Right atrium auricular region (tissue), 2 donors: ENCODE measurements at regions not wholly inside any gene's neighbourhood (a gene's known extent, or its start where the extent isn't known, plus 50 kb on each side); places are given as distances from the start of the nearest gene placed in this dataset.
"Not testable (repeated sequence)": the region's sequence is repeated elsewhere in the genome, so short reads cannot be mapped to it uniquely, and the experiment has no call there.

ENCODE experiments used
- DNase-seq: peaks from one replicate; pipeline ENCODE4 v3.0.0-alpha.2; 2019; ENCODE audit warnings: low spot score
- H3K27ac ChIP-seq, 2 donors: fragments of 200-600 bp; sonication (generic); 1 replicate in 1 of 2; 2 replicates in 1 of 2; pipeline ENCODE4 v1.5.1; 2016 to 2019
- H3K27me3 ChIP-seq, 2 donors: fragments of 200-600 bp; sonication (generic); one replicate each; pipeline versions ENCODE4 v1.5.1 to v1.6.0; 2017 to 2019
- H3K36me3 ChIP-seq: fragments of 200-600 bp; sonication (generic); one replicate; pipeline ENCODE4 v1.5.1; 2016
- H3K4me1 ChIP-seq, 2 donors: fragments of 200-600 bp; sonication (generic); one replicate each; pipeline versions ENCODE4 v1.5.1 to v1.6.0; 2017 to 2019
- H3K4me3 ChIP-seq, 2 donors: fragments of 200-600 bp; sonication (generic); 1 replicate in 1 of 2; 2 replicates in 1 of 2; pipeline ENCODE4 v1.5.1; 2017 to 2019; ENCODE audit warnings: mild to moderate bottlenecking in 1 of 2, moderate library complexity in 1 of 2
- H3K9me3 ChIP-seq, 2 donors: fragments of 200-600 bp; sonication (generic); one replicate each; pipeline ENCODE4 v1.5.1; 2019
- CTCF ChIP-seq, 2 donors: fragments of 200-600 bp; sonication (generic); IDR thresholded peaks; one replicate each; pipeline ENCODE4 v1.5.1; 2019; ENCODE audit warnings: antibody characterized with exemption in 2 of 2

- no peaks in the 10 kb centered on the region for H3K4me1 ChIP-seq
- no peaks in the 10 kb centered on the region for H3K36me3 ChIP-seq
- no peak for TF ChIP-seq CTCF (IDR thresholded peaks at IDR 0.05)
- no peaks in the 10 kb centered on the region for H3K9me3 ChIP-seq
- no peak overlapping the region for H3K27ac ChIP-seq
- no peaks in the 10 kb centered on the region for H3K27me3 ChIP-seq
- no peak overlapping the region for H3K4me3 ChIP-seq
- no peak for DNase-seq
Observed at GRCh38 chr3:80655216-80655615, 887.4 kb upstream of the ROBO1 start.

DNA sequence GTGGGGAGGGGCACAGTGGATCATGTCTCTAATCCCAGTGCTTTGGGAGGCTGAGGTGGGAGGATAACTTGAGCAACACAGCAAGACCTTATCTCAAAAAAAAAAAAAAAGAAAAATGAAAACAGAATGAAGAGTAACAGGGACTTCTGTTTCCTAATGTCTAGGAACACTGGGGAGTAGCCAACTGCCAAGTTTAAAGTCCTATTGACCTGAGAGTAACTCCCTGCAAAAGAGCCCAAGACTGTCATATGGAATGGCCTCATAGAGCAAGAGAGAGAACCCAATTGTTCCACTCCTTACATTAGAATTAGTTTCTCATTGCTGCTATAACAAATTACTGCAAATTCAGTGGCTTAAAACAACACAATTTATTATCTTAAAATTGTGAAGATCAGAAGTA lies 881.4 kb upstream of the ROBO1 start:
- no peak for DNase-seq
- TF ChIP-seq CTCF (IDR thresholded peaks at IDR 0.05): no peak
- H3K36me3 ChIP-seq: no peaks in the 10 kb centered on the region
- H3K4me3 ChIP-seq: no peak overlapping the region
- no peaks in the 10 kb centered on the region for H3K4me1 ChIP-seq
- H3K27ac ChIP-seq: no peak overlapping the region
- no peaks in the 10 kb centered on the region for H3K9me3 ChIP-seq
- H3K27me3 ChIP-seq: no peaks in the 10 kb centered on the region

DNA sequence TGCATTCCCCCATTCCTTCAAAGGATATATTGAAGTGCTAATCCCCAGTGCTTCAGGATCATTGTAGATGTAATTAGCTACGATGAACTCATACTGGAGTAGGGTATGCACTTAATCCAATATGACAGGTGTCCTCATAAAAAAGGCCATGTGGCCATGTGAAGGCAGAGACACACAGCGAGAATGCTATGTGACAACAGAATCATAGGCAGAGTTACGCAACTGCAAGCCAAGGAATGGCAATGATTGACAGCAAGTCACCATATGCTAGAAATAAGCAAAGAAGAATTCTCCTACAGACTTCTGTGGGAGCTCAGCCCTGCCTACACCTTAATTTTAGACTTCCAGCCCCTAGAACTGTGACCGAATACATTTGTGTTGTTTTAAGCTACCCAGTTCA lies 875.6 kb upstream of the ROBO1 start:
- Histone ChIP-seq H3K27me3 (no peaks in the 10 kb centered on the region), H3K9me3 (no peaks in the 10 kb centered on the region), H3K4me3 (no peak overlapping the region), H3K36me3 (no peaks in the 10 kb centered on the region), H3K27ac (no peak overlapping the region), H3K4me1 (no peaks in the 10 kb centered on the region)
- DNase-seq: no peak
- TF ChIP-seq CTCF (IDR thresholded peaks at IDR 0.05): no peak

DNA sequence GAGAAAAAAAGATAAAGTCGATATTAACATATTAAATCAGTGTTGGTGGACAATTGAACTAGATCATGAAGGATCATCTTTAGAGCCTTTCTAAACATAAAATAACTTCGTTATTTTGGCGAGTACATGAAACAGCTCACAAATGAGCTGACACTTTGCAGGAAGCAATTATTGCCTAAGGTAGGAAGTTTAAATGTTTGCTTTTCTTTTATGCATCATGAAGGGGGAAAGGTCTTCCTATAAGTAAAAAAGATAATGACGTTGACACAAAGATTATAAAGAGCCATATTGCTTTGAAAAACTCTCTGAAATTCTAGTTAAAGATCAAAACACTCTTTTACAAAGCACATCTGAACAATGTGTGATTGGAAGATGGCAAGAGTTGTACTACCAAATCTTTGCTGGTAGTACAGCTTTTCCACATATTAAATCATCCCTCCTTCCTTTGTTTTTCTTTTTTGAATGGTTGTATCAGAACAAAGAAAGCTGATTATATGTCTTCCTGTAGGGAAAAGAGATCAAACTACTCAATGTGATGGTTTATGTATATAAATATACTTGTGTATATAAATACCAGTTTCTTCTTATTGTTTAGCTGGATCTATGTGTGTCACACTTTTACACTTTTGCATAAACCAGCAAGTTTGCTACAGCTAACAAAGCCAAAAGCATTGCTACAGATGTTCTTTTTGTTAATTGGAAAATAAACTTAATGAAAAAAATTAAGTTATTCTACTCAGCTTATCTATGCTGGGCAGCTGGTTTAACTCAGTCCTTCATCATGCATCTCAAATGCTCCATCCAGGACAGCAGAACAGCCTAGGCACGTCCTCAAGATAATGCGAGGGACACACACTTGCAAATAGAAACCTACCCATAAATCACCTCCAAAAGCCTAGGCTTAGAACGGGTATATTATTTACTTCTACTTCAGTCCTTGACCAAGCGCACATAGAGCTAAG lies 850.8 kb upstream of the ROBO1 start:
- no peaks in the 10 kb centered on the region for H3K4me1 ChIP-seq
- DNase-seq: no peak
- H3K9me3 ChIP-seq: no peaks in the 10 kb centered on the region
- no peaks in the 10 kb centered on the region for H3K27me3 ChIP-seq
- H3K27ac ChIP-seq: no peak overlapping the region
- H3K4me3 ChIP-seq: no peak overlapping the region
- H3K36me3 ChIP-seq: no peaks in the 10 kb centered on the region
- no peak for TF ChIP-seq CTCF (IDR thresholded peaks at IDR 0.05)

DNA sequence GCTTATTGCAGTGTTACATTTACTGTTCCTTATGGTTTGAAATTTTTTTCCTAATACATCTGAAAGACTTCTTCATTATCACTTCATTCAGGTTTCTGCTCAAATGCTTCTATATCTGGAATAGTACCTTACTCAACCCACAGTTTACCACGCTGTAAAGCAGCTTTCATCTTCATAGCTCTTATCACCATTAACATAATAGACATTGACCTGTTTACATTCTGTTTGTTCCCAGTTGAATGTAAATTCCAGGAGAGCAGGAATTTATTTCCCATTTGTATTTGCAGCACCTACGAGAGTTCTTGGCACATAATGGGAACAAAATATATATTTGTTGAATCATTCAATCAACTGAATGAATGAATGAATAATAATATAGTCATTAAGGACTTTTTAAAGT lies 844.6 kb upstream of the ROBO1 start:
- H3K27me3 ChIP-seq: no peaks in the 10 kb centered on the region
- no peak overlapping the region for H3K4me3 ChIP-seq
- no peak overlapping the region for H3K27ac ChIP-seq
- H3K4me1 ChIP-seq: no peaks in the 10 kb centered on the region
- DNase-seq: no peak
- H3K36me3 ChIP-seq: no peaks in the 10 kb centered on the region
- no peaks in the 10 kb centered on the region for H3K9me3 ChIP-seq
- no peak for TF ChIP-seq CTCF (IDR thresholded peaks at IDR 0.05)

DNA sequence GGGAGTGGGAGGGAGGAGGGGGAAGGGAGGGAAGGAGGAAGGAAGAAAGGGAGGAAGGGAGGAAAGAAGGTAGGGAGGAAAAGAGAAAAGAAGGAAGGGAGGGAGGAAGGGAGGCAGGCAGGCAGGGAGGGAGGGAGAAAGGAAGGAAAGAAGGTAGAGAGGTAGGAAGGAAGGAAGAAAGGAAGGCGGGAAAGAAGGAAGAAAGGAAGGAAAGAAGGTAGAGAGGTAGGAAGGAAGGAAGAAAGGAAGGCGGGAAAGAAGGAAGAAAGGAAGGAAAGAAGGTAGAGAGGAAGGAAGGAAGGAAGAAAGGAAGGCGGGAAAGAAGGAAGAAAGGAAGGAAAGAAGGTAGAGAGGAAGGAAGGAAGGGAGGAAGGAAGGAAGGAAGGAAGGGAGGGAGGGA lies 840.3 kb upstream of the ROBO1 start:
- H3K4me1 ChIP-seq, H3K9me3 ChIP-seq, DNase-seq, H3K4me3 ChIP-seq, H3K27me3 ChIP-seq, H3K27ac ChIP-seq, H3K36me3 ChIP-seq: not testable (repeated sequence)
